Breast epithelium (tissue), 4 donors: ENCODE measurements at regions not wholly inside any gene's neighbourhood (a gene's known extent, or its start where the extent isn't known, plus 50 kb on each side); places are given as distances from the start of the nearest gene placed in this dataset.

Experiments used
- DNase-seq, 2 donors: peaks; one replicate each; pipeline ENCODE4 v3.0.0-alpha.2; 2019; ENCODE audit warnings: low spot score in 2 of 2
- H3K27ac ChIP-seq, 2 donors: fragments of 200-600 bp; sonication (generic) in 1 of 2; one replicate each; pipeline ENCODE4 v1.5.1; 2016 to 2019; ENCODE audit warnings: mild to moderate bottlenecking in 1 of 2
- H3K27me3 ChIP-seq, 2 donors: fragments of 200-600 bp; sonication (generic) in 1 of 2; one replicate each; pipeline versions ENCODE4 v1.5.1 to v1.6.0; 2017 to 2019; ENCODE audit warnings: control low read depth in 1 of 2, mild to moderate bottlenecking in 1 of 2
- H3K36me3 ChIP-seq: fragments of 200-600 bp; one replicate; pipeline ENCODE4 v1.5.1; 2019
- H3K4me1 ChIP-seq, 2 donors: fragments of 200-600 bp; sonication (generic); one replicate each; pipeline ENCODE4 v1.5.1; 2016 to 2019; ENCODE audit warnings: control low read depth in 1 of 2
- H3K4me3 ChIP-seq, 3 donors: fragments of 200-600 bp; sonication (generic); 1 replicate in 2 of 3; 2 replicates in 1 of 3; pipeline ENCODE4 v1.5.1; 2016 to 2019; ENCODE audit warnings: mild to moderate bottlenecking in 3 of 3, moderate library complexity in 2 of 3
- H3K9me3 ChIP-seq, 2 donors: fragments of 200-600 bp; sonication (generic) in 1 of 2; one replicate each; pipeline ENCODE4 v1.5.1; 2016 to 2019; ENCODE audit warnings: control low read depth in 1 of 2
- POLR2A ChIP-seq: fragments of 450-650 bp; IDR thresholded peaks from one replicate; pipeline ENCODE4 v1.6.1; 2016; ENCODE audit warnings: antibody characterized with exemption, mild to moderate bottlenecking, moderate library complexity
- POLR2AphosphoS5 ChIP-seq, 3 donors: sonication (generic); formaldehyde crosslinking; IDR thresholded peaks; one replicate each; pipeline ENCODE4 v1.6.1; 2017; ENCODE audit warnings: antibody characterized with exemption in 3 of 3
- intact Hi-C: fragments of 100-400 bp; cut with DNase I; formaldehyde crosslinking; loops from one replicate; pipeline ENCODE4 v1.15.1; 2023; ENCODE audit warnings: low total_unique reads
- TF ChIP-seq, protein P1 (sequence below), 3 donors: fragments of 450-650 bp; IDR thresholded peaks; one replicate each; pipeline ENCODE4 v1.5.1; 2016 to 2017; ENCODE audit warnings: antibody characterized with exemption in 3 of 3, mild to moderate bottlenecking in 3 of 3, moderate library complexity in 3 of 3

GRCh38 chr2:176553685-176554100 is 284.5 kb downstream of the MTX2 start:
- peaks cover 0 to 10% of the 10 kb centered on the region in 2 donors for H3K27me3 ChIP-seq
- TF ChIP-seq, protein P1, sequence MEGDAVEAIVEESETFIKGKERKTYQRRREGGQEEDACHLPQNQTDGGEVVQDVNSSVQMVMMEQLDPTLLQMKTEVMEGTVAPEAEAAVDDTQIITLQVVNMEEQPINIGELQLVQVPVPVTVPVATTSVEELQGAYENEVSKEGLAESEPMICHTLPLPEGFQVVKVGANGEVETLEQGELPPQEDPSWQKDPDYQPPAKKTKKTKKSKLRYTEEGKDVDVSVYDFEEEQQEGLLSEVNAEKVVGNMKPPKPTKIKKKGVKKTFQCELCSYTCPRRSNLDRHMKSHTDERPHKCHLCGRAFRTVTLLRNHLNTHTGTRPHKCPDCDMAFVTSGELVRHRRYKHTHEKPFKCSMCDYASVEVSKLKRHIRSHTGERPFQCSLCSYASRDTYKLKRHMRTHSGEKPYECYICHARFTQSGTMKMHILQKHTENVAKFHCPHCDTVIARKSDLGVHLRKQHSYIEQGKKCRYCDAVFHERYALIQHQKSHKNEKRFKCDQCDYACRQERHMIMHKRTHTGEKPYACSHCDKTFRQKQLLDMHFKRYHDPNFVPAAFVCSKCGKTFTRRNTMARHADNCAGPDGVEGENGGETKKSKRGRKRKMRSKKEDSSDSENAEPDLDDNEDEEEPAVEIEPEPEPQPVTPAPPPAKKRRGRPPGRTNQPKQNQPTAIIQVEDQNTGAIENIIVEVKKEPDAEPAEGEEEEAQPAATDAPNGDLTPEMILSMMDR (IDR thresholded peaks at IDR 0.05) = no peak
- TF ChIP-seq POLR2AphosphoS5 (IDR thresholded peaks at IDR 0.05) = no peak
- no peak for TF ChIP-seq POLR2A

DNA sequence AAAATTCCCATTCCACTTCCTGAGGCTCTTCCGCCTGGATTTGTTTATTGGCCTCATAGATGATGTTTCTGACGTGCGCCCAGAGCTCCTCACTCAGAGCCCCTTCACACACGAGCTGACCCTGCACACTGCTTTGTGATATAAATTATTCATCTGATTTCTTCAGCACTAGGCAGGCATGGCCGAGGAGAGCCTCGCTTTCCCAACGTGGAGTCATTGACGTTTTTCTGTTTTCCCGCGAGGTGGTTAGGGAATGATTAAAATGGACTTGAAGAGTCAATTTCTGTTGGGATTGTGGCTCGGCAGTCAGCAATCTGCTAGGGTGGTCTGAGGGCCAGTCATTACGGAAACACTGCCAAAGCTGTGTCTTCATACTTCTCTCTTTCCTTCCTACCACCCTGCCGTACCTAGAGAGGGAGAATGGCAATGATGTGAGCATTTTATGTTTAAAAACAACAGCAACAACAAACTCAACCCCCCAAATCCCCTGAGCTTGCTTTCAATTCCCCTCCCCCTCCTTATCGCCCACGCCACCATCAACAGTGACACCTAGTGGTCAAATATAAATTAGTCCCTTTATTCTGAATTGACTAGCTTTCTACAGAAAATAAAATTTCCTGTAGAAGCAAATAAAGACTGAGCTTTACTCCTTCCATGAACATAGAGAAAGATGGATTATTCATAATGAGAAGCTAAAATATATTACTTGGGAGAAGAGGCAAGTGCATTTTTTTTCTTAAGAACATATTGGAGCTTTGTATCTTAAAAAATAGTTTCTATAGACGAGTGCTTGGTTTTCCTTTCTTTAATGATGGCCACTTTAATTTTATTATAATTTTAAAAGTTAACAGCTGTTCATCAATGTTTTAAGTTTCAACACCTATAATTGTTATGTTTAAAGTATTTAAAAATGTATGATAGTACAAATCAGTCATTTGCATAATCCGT is 285.1 kb downstream of the MTX2 start:
- intact Hi-C loops = loop anchor here (5.0 kb wide), 1 partner anchor 822 kb away; no protein-coding TSS in a partner anchor

More at GRCh38 chr2:176553685-176554100, 284.5 kb downstream of the MTX2 start:
- DNase-seq = peak; percentile 22 to 54
- H3K9me3 ChIP-seq = no peaks in the 10 kb centered on the region
- intact Hi-C loops = loop anchor here (5.0 kb wide), 1 partner anchor 821 kb away; no protein-coding TSS in a partner anchor
- no peaks in the 10 kb centered on the region for H3K4me1 ChIP-seq
- H3K4me3 ChIP-seq = peak overlapping the region; percentile 37 to 67 (median 53)
- H3K27ac ChIP-seq = peak overlapping the region; percentile 61 to 79
- no peaks in the 10 kb centered on the region for H3K36me3 ChIP-seq

GRCh38 chr2:176555112-176555511 is 285.9 kb downstream of the MTX2 start:
- no peaks in the 10 kb centered on the region for H3K9me3 ChIP-seq
- H3K27ac ChIP-seq = no peak overlapping the region
- H3K36me3 ChIP-seq = no peaks in the 10 kb centered on the region
- no peaks in the 10 kb centered on the region for H3K4me1 ChIP-seq
- TF ChIP-seq POLR2A (no peak), POLR2AphosphoS5 (IDR thresholded peaks at IDR 0.05) (no peak)
- TF ChIP-seq, protein P1 (IDR thresholded peaks at IDR 0.05) = no peak
- no peak for DNase-seq
- H3K4me3 ChIP-seq = no peak overlapping the region
- peaks cover 0 to 10% of the 10 kb centered on the region in 2 donors for H3K27me3 ChIP-seq
- intact Hi-C loops = no loop called here

More for the DNA sequence above, 285.1 kb downstream of the MTX2 start:
- H3K4me3 ChIP-seq = peak overlapping the region; percentile 37 to 67 (median 53)
- TF ChIP-seq, protein P1 (IDR thresholded peaks at IDR 0.05) = peak; percentile 76 to 89 (median 85)
- no peak for TF ChIP-seq POLR2A
- H3K9me3 ChIP-seq = no peaks in the 10 kb centered on the region
- H3K27me3 ChIP-seq = peaks cover 0 to 10% of the 10 kb centered on the region in 2 donors
- no peak for DNase-seq
- no peaks in the 10 kb centered on the region for H3K4me1 ChIP-seq
- H3K36me3 ChIP-seq = no peaks in the 10 kb centered on the region
- H3K27ac ChIP-seq = peak overlapping the region; percentile 61 to 79

DNA sequence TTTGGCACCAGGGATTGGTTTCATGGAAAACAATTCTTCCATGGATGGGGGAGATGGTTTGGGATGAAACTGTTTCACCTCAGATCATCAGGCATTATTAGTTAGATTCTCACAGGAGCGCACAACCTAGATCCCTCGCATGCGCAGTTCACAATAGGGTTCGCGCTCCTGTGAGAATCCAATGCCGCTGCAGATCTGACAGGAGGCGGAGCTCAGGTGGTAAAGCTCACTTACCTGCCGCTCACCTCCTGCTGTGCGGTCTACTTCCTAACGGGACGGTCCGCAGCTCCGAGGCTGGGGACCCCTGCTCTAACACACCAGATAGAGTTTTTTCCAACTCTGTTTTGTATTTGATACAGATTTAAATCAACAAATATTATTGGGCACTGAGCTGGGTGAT is 286.5 kb downstream of the MTX2 start:
- Histone ChIP-seq H3K9me3 (no peaks in the 10 kb centered on the region), H3K27ac (no peak overlapping the region), H3K27me3 (peaks cover 0 to 10% of the 10 kb centered on the region in 2 donors), H3K4me1 (no peaks in the 10 kb centered on the region), H3K4me3 (no peak overlapping the region), H3K36me3 (no peaks in the 10 kb centered on the region)
- TF ChIP-seq, protein P1 (IDR thresholded peaks at IDR 0.05) = no peak
- no peak for TF ChIP-seq POLR2A
- TF ChIP-seq POLR2AphosphoS5 (IDR thresholded peaks at IDR 0.05) = no peak
- intact Hi-C loops = no loop called here
- DNase-seq = no peak

DNA sequence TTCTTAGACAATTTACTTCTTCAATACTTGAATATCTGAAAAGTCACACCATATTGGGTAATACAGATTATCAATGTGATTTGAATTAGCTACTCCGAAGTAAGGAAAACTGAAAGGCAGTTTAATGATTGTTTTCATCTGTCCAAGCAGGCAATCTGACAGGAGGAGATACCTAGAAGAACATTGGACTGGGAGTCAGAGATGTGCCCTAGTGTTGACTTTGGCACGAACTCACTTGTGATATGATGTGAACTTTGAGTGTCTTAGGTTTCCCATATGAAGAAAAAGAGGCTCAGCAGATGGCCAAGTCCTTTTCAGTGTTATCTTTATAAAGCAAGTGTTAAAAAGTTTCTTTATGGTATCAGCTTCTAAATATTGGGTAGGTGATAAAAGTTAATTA is 287.1 kb downstream of the MTX2 start:
- TF ChIP-seq, protein P1 (IDR thresholded peaks at IDR 0.05) = no peak
- TF ChIP-seq POLR2AphosphoS5 (IDR thresholded peaks at IDR 0.05) (no peak), POLR2A (no peak)
- no peak for DNase-seq
- intact Hi-C loops = no loop called here

More for the DNA sequence above, 287.1 kb downstream of the MTX2 start:
- peaks cover 0 to 10% of the 10 kb centered on the region in 2 donors for H3K27me3 ChIP-seq
- no peak overlapping the region for H3K4me3 ChIP-seq
- H3K36me3 ChIP-seq = no peaks in the 10 kb centered on the region
- no peaks in the 10 kb centered on the region for H3K9me3 ChIP-seq
- no peaks in the 10 kb centered on the region for H3K4me1 ChIP-seq
- no peak overlapping the region for H3K27ac ChIP-seq
